ENCODE measurements at regions not wholly inside any gene's neighbourhood (a gene's known extent, or its start where the extent isn't known, plus 50 kb on each side); places are given as distances from the start of the nearest gene placed in this dataset.

- Histone ChIP-seq H3K36me3 (ENCODE audit: control insufficient read depth, insufficient read depth, low read length) (no peaks in the 10 kb centered on the region), H3K4me3 (ENCODE audit: low read depth, low read length) (no peak overlapping the region), H3K27me3 (ENCODE audit: control insufficient read depth, insufficient read depth, low read length) (no peaks in the 10 kb centered on the region)
- TF ChIP-seq CTCF (IDR thresholded peaks at IDR 0.05; ENCODE audit: insufficient read depth, low read depth, low read length) = no peak
- POLR2A ChIA-PET = no interaction called here
- DNase-seq (ENCODE audit: low read depth) = no peak
- CTCF ChIA-PET = interaction anchor here (1.2 kb wide), 1 partner anchor 27 kb away, joined by 4 read pairs; no protein-coding TSS in a partner anchor
These were observed 137.7 kb downstream of the C4orf33 start for GRCh38 chr4:129233691-129234090.

GRCh38 chr4:129236351-129236750 is 140.4 kb downstream of the C4orf33 start:
- DNase-seq (ENCODE audit: low read depth) = no peak
- POLR2A ChIA-PET = no interaction called here
- Histone ChIP-seq H3K4me3 (ENCODE audit: low read depth, low read length) (no peak overlapping the region), H3K27me3 (ENCODE audit: control insufficient read depth, insufficient read depth, low read length) (no peaks in the 10 kb centered on the region), H3K36me3 (ENCODE audit: control insufficient read depth, insufficient read depth, low read length) (no peaks in the 10 kb centered on the region)
- TF ChIP-seq CTCF (IDR thresholded peaks at IDR 0.05; ENCODE audit: insufficient read depth, low read depth, low read length) = no peak
- CTCF ChIA-PET = no interaction called here

DNA sequence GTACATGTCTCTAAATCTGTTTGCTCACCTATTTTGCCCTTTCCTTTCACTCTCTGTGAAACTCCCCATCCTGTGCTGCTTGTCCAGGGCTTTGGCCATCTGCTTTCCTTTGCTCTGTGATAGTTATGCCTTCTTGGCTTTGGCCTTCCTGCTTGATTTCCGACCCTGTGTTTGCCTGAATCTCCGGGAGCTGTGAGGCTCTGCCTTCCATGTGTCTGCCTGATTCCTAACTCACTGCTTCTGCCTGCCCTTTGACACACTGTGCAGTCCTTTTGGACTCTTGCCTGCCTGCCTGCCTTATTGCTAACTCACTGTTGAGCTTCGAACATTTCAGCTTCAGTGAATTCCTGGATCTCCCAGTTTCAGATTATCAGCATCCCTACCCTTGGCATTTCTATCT is 143.1 kb downstream of the C4orf33 start:
- DNase-seq (ENCODE audit: low read depth) = no peak
- H3K4me3 ChIP-seq (ENCODE audit: low read depth, low read length) = no peak overlapping the region
- CTCF ChIA-PET = no interaction called here
- no peaks in the 10 kb centered on the region for H3K36me3 ChIP-seq (ENCODE audit: control insufficient read depth, insufficient read depth, low read length)
- POLR2A ChIA-PET = no interaction called here
- TF ChIP-seq CTCF (IDR thresholded peaks at IDR 0.05; ENCODE audit: insufficient read depth, low read depth, low read length) = no peak
- H3K27me3 ChIP-seq (ENCODE audit: control insufficient read depth, insufficient read depth, low read length) = no peaks in the 10 kb centered on the region

- Histone ChIP-seq H3K4me3 (ENCODE audit: low read depth, low read length) (no peak overlapping the region), H3K27me3 (ENCODE audit: control insufficient read depth, insufficient read depth, low read length) (no peaks in the 10 kb centered on the region), H3K36me3 (ENCODE audit: control insufficient read depth, insufficient read depth, low read length) (no peaks in the 10 kb centered on the region)
- DNase-seq (ENCODE audit: low read depth) = no peak
- ChIA-PET CTCF (interaction anchor here (0.6 to 1.5 kb wide), 2 partner anchors 24 to 302 kb away, joined by 3 to 4 read pairs; no protein-coding TSS in a partner anchor), POLR2A (no interaction called here)
- no peak for TF ChIP-seq CTCF (IDR thresholded peaks at IDR 0.05; ENCODE audit: insufficient read depth, low read depth, low read length)
These were observed 144.9 kb downstream of the C4orf33 start for GRCh38 chr4:129240816-129241215.

DNA sequence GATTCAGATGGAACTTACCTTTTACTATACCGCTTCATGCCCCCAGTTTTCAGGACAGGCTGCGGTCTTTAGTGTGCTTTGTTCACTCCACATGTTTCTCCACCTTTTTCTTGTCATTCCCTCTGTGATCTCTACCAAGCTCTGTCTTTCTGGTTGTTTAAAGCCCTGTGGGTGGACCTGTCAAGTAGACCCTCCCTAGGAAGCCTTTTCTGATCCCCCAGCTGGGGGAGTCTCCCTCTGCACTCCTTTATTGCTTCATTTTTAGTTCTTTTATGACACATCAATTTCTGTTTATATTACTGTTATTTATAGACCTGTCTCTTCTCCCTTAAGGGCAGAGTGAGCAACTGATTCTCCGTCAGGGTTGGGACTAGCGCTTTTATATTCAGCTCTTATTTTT is 150.2 kb downstream of the C4orf33 start:
- Histone ChIP-seq H3K36me3 (ENCODE audit: control insufficient read depth, insufficient read depth, low read length) (no peaks in the 10 kb centered on the region), H3K4me3 (ENCODE audit: low read depth, low read length) (no peak overlapping the region), H3K27me3 (ENCODE audit: control insufficient read depth, insufficient read depth, low read length) (no peaks in the 10 kb centered on the region)
- TF ChIP-seq CTCF (IDR thresholded peaks at IDR 0.05; ENCODE audit: insufficient read depth, low read depth, low read length) = no peak
- ChIA-PET POLR2A (no interaction called here), CTCF (interaction anchor here (0.9 kb wide), 1 partner anchor 9 kb away, joined by 3 read pairs; no protein-coding TSS in a partner anchor)
- no peak for DNase-seq (ENCODE audit: low read depth)
